ENCODE measurements at regions not wholly inside any gene's neighbourhood (a gene's known extent, or its start where the extent isn't known, plus 50 kb on each side); places are given as distances from the start of the nearest gene placed in this dataset.
"Not testable (repeated sequence)": the region's sequence is repeated elsewhere in the genome, so short reads cannot be mapped to it uniquely, and the experiment has no call there.

DNA sequence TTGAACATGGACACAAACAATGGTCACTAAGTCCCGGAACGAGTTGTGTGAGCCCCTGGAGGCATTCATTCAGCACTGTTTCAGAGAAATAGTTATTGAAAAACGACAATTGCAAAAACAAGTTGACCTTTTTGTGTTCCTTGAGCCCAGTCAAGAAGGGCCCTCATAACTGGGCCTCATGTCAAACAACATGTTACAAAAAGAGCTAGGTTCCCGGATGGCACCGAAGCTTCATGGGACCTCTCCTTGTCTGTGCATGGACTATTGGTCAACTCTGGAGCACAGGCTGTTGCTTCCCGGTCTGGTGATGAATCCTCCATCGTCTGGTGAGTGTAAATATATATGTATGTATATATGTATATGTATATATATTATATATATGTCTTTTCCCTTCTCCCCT is 176.6 kb downstream of the ALG10 start:
- DNase-seq (ENCODE audit: low spot score), result no peak

DNA sequence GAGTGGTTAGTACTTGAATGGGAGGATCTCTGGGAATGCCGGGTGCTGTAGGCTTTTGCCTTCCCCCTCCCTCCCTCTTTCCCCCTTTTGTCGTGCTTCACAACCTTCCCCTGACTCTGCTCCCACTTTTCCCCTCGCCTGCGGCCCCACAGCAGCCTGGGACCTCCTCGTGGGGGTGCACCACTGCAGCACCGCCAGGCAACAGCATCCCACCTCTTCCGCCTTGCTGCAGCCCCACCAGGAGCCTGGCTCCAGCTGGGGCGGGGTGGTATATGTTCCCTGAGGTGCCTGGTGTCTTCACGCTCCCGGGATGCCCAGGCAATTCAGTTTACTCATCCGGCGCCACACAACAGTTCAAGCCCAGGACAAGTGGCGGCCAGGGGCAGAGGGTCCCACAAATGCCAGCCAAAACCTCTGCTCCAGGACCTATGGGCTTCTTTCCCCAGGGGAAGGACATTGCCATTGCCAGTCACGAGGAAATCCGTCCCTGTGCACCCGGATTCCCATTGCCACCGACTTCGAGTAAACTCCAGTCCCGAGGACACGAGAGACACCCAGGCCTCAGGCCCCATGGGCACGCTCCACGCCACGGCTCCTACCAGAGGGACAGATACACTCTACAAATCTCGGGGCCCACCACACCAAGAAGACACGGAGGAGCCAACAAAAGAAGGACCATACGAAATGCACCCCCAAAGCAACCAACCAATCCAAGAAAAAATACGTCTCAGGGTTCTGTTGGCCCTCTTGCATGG is 181.7 kb downstream of the ALG10 start:
- DNase-seq (ENCODE audit: low spot score), result no peak

DNA sequence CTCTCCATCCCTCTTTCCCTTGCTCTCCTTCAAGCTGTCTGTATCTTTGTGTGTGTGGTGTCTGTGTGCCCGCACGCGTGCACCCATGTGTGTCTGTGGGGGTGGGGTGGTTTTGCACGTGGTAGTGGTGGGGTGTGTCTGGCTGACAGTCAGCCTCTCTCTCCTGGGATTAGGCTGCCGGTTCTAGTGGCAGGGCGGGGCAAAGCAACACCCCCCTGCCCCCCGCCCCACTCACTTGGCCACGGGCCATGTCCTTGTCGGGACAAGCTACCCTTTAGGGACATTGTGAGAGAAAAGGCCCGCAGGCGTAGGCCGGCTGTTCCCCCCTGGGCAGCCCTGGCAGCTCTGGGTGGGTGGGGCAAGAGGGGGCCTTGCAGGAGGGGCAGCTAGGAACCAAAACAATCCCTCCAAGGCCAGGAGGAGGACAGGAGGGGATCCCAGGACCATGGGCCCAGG is 182.6 kb downstream of the ALG10 start:
- DNase-seq (ENCODE audit: low spot score), result no peak

DNA sequence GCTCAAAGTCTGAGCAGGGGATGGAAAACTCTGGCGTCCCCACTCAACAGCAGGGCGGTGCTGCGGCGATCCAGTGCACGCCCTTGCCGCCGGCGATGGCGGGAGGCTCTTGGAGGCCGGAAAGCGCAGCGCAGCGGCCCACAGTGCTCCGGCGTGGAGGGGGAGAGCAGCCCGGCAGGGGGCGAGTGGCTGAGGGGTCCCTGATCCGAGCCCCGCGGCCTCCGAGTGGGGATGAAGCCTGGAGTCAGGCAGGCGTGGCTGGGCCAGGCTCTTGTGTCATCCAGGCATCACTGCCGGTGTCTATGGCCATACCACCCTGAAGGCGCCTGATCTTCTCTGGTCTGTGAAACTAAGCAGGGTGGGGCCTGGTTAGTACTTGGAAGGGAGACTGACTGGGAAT is 183.1 kb downstream of the ALG10 start:
- DNase-seq (ENCODE audit: low spot score), result no peak

DNA sequence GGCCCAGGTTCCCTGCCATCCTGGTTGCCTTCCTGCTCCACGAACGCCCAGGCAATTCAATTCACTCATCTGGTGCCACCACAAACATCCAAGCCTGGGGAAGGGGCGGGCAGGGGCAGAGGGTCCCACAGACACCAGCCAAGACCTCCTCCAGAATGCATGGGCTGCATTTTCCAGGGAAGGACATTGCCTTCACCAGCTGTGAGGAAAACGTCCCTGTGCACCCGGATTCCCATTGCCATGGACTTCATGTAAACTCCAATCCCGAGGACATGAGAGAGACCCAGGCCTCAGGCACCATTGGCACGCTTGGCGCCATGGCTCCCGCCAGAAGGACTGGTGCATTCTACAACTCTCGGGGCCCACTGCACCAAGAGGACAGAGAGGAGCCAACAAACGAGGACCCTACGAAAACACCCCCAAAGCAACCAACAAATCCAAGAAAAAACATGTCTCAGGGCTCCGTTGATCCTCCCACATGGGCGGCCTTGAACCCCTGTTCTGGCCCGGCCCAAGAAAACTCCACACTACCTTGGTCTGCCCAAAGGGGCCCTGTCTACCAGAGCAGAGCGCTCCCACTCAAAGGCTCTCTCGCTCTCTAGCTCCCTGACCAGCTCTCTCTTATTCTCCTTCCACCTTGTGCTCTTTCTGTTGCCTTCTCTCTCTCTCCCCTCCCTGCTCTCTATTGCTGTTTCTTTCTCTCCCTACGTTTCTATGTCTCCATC is 183.9 kb downstream of the ALG10 start:
- DNase-seq (ENCODE audit: low spot score), result no peak

DNA sequence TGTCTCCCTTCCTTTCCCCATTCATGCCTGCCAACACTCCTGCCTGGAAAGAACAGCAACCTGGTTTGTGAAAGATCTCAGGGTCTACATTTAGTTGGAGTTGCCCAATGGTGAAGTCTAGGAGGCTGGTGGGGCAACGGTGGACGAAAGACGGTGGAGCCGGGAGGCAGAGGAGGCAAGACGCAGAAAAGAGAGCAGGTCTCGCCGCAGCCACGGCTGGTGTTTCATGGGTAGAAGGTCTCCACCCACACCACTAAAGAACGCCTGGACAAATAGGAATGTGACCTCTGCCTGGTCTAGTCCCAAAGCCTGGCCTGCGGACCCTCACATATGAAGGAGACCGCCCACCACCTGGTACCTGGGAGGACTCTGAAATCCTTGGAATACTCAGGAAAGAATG is 185.6 kb downstream of the ALG10 start:
- no peak for DNase-seq (ENCODE audit: low spot score)

DNA sequence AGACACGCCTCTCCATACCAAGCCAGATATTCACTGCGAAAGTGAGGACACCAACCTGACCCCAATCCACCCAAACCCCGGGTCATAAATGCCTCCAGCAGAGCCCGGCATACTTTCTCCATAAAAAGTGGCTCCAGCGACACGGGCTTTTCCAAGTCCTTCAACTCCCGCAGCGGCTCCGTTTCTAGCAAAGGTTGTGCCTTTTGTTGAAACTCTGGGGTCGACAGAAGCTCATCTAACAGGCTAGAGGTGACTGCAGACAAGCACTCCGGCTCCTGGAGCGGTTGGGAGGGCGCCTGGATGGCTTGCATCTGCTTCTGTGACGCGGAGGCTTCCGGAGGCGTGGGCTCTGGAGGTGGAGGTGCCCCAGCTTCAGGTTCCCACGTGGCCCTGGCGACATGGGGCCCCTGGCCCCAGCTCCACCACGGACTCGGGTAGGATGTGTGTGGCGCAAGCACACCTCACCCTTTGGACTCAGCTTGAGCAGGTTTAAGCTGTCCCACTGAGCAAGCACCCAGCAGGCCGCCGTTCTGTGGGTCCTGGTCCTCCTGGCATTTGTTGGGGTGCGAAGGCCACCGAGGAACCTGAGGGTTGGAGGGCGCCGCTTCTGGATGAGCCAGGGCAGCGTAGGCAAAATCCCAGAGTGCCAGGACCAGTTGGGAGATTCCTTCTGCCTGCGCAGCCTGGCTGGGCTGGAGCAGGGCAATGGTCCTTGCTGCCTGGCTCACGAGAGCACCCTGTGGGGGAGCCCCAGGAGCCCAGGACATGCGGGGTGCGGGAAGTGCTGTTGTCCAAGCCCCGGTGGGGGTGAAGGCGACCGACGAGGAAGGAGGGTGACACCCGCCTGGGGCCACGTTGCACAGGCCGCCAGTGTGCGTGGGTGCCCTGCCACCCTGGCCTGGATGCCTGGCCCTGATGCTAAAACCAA is 186.3 kb downstream of the ALG10 start:
- DNase-seq (ENCODE audit: low spot score), result no peak

DNA sequence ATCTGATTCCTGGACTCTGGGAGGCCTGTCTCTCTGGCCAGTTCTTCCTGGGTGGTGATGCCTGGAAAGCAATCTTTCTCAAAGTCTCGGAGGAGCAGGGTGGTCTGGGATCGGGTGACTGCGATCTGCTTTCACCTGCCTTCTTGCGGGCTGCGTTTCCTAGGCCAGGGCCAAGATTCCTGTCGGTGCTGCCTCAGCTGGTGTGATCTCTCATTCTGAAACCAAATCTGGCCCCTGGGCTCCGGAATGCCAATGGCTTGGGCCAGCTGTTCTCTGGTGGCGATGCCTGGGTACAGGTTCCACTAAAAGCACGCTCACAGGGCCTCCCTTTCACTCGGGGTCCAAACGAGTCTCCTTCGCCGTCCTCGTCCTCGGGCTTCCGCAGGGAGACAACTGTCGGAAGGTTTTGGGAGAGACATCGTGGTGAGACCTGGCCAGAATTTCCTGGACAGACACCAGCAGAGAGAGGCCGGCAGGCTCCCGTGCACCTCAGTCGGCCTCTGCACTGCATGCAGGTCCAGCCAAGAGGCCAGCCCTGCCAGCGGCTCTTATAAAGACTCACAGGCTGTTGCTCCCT is 187.1 kb downstream of the ALG10 start:
- DNase-seq (ENCODE audit: low spot score), result no peak

DNA sequence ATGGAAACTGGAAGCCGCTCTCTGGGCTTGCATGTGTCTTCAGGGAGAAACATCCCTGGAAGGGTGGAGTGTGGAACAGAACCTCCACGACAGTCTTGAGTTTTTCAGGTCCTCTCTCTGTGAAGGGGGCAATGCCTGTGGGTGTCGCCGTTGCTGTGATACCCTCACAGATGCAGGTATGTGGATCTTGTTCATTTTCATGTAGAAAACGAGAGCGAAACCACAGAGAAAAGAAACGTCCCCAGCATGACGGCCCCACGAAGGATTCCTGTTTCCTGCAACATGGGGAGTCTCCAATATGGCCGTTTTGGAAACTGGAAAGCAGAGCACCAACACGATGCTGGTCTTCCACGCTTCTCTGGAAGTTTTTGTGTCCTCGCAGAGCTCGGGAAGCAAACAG is 187.9 kb downstream of the ALG10 start:
- DNase-seq (ENCODE audit: low spot score), result no peak

DNA sequence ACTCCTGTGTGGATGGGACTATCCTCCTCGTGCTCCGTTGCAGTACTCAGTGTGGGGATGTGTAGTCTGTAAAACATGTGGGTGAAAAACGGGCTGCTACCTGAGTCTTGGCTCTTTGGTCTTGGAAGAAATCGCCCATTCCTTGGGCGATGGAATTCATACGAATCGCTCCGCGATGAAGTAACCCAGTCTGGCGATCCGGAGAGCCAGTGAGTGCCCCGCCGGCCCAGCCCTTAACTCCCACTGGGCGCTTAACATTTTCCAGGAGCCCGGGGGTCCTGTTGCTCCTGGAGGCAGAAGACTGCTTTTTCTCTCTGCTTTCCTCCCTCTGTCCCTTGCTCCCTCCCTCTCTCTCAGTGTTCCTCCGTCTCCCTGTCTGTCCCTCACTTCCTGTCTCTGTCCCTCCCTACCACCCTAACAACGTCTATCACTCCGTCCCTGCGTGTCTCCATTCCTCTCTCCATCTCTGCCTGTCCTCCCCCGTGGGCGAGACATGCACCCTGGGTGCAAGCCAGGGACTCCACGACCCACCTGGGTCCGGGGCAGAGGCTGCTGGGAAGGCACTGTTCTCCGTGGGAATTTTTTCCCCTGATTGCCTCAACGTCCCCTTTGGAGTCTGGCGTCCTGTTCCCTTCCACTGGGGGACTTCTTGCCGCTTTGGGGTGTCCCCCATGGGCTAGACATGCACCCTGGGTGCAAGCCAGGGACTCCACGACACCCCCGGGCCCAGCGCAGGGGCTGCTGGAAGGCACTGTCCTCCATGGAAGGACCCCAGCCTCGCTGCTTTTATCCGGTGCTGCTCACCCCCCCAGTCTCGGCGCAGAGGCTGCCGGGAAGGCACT is 188.6 kb downstream of the ALG10 start:
- DNase-seq (ENCODE audit: low spot score), result no peak

DNA sequence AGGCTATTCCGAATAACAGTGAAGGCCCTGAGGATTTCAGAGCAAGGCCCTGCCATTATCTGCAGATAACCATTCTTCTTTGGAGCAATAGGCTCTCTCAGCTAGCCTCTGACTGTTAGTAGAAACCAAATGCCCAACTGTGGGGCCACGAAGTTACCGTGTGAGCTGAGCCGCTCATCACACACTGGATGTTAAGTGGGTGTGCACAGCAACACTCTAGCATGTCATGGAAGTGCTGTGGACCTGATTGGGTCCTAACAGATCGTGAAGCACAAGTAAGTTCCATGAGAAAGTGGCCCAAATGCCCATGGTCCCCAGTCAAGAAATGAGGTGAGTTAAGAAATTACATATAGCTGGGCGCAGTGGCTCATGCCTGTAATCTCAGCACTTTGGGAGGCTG is 190.4 kb downstream of the ALG10 start:
- DNase-seq (ENCODE audit: low spot score), result no peak

DNA sequence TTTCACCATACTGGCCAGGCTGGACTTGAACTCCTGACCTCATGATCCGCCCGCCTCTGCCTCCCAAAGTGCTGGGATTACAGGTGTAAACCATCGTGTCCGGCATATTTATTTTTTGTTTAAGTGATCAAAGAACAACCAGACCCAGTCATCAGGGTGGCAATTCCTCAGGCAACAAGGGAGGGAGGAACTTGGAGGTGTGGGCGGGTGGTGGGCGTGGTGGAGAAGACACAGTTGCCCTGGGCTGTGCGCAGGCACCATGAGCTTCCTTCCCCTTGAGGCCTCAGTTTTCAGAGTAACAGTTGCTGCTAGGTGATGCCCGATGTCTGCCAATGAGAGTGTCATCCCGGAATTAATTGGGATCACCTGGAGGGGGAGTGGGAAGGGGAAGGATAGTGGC is 191.7 kb downstream of the ALG10 start:
- DNase-seq (ENCODE audit: low spot score), result no peak

DNA sequence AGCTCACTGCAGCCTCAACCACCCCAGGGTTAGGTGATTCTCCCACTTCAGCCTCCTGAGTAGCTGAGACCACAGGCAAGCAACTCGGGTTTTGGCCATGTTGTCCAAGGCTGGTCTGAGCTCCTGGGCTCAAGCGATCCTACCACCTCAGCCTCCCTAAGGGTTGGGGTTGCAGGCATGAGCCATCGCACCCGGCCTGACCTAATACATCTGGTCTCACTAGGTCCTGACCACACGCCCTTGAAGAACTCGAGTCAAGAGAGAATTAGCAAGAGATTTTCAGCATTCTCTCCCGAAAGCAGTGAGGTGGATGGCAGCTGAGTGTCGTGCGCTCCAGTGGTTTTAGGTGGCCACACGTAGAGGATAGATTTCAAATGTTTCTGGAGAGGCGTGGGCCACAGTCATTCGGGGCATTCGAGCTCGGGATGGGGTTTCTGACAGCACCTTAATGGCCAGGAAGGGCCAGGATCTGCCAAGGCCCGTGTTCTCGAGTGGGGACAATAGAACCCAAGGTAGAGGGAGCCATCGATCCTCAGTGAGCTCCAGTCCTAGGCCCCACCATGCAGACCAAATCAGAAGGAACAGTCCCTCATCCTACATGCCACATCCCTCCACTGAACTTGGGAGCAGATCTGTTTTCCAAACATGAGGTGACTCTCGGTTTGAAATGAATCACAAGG is 193.1 kb downstream of the ALG10 start:
- no peak for DNase-seq (ENCODE audit: low spot score)

DNA sequence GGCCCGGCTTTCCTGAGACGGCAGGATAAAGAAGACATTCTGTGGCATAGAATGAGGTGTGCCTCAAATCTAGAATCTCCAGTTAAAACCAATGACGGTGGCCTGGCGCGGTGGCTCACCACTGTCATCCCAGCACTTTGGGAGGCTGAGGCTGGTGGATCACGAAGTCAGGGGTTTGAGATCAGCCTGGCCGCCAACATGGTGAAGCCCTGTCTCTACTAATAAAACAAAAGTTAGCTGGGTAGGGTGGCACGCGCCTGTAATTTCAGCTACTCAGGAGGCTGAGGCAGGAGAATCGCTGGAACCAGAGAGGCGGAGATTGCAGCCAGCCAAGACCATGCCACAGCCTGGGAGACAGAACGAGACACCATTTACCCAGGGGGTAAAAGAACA is 193.6 kb downstream of the ALG10 start:
- no peak for DNase-seq (ENCODE audit: low spot score)

DNA sequence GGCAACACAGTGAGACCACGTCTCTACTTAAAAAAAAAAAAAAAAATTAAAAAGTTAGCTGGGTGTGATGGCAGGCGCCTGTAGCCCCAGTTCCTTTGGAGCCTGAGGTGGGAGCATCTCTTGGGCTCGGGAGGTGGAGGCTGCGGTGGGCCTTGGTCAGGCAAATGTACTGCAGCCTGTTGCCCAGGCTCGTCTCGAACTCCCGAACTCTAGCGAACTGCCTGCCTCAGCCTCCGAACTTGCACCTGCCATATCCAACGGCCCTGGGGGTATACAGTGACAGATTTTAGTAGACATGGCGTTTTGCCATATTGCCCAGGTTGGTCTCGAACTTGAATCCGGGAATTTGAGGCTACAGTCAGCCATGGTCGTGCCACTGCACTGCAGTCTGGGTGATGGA is 195.4 kb downstream of the ALG10 start:
- no peak for DNase-seq (ENCODE audit: low spot score)

DNA sequence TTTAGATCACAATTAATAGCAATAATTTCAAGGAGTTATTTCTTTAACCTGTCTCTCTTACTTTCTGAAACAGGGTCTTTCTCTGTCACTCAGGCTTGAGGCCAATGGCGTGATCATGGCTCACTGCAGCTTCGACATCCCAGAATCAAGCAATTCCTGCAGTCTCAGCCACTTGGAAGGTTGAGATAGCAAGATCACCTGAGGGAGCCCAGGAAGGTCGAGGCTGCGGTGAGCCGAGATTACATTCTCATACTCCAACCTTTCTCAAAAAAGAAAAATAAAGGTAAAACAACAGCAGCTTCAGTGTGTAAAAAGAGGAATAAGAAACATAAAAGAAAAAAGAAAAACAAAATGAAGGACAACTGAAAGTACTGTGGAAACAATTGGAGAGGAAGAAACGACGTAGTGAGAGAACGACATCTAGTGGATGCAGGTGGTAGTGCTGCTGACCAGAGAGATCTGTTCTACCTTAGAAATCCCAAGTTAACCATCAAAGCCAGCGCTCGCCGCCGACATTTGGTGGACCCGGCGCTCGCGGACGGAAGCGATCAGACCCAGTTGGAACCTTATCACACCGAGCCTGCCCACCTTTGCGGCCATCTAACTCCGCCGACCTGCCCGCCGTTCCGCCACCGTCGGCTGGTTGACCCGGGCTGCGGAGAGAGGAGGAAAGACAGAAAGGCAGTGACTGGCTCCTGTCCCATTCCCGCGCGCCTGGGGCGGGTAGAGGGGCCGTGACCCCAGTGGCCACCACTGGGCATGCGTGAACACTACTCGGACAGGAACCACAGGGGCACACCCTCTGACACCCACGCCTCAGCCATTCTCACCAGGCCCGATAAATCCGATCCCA is 196.1 kb downstream of the ALG10 start:
- peak; percentile 28 for DNase-seq (ENCODE audit: low spot score)

DNA sequence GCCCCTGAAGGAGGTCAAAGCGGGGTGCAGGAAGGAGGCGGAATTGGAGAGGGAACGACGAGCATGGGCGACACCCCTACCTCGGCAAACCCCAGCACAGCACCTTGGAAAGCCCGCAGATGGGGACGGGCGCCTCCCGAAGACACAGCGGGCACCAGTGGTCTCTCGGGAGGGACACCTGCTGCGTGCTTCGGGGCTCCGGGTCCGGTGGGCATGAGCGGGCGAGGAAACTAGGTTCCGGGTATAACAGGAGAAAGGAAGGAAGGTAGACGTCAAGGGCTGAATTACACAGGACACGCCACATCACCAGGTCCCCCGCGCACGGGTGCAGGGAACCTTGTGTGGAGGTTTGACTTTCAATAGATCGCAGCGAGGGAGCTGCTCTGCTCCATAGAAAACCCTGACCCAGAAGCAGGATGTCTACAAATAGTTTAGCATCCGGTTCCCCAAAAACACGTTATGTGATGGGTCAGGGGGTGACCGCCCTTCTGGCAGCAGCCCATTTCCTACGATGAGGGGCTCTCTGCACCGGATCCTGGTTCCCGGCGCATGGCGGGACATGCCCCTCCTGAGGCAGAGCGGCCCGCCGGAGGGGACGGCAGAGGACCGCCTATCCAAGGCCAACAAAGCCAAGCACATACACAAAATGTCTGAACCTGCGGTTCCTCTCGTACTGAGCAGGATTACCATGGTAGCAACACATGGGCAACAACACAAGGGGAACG is 196.9 kb downstream of the ALG10 start:
- DNase-seq (ENCODE audit: low spot score), result no peak

DNA sequence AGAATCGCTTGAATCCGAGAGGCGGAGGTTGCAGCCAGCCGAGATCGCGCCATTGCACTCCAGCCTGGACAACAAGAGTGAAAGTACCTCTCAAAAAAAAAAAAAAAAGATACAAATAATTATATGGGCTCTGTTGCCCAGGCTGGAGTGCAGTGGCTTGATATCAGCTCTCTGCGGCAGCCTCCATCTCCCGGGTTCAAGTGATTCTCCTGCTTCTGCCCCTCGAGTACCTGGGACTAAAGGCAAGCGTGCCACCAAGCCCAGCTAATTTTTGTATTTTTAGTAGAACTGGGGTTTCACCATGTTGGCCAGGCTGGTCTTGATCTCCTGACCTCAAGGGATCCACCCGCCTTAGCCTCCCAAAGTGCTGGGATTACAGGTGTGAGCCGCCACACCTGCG is 197.8 kb downstream of the ALG10 start:
- DNase-seq (ENCODE audit: low spot score), result not testable (repeated sequence)

DNA sequence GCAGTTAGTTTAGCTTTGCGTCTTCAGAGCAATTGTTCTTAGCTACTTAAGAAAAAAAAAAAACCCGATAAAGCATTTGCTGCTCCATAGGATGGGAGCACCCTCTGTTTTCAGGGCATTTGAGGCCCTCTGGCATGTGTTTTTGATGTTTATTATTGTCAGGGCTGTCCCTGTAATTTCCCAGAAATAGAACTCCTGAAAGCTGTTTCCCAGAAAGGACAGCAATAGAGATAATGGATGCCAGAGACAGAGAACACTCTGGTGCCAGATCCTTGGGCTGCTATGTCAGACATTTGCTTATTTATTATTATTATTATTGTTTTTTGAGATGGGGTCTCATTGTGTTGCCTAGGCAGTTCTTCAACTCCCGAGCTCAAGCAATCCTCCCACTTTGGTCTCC is 201.3 kb downstream of the ALG10 start:
- no peak for DNase-seq (ENCODE audit: low spot score)
